Nephron progenitor cell (in vitro differentiated cells): ENCODE measurements at regions not wholly inside any gene's neighbourhood (a gene's known extent, or its start where the extent isn't known, plus 50 kb on each side); places are given as distances from the start of the nearest gene placed in this dataset.

Experiments
- DNase-seq: peaks from one replicate; pipeline ENCODE4 v3.0.0; 2021
- H3K27ac Mint-ChIP-seq: 2 replicates; pipeline ENCODE4 v1.8.0; 2021; ENCODE audit warnings: mild to moderate bottlenecking, moderate library complexity, mixed read lengths
- H3K27me3 Mint-ChIP-seq: 2 replicates; pipeline ENCODE4 v1.8.0; 2021; ENCODE audit warnings: mild to moderate bottlenecking, low read depth, mixed read lengths; ENCODE audit not compliant: poor library complexity
- H3K36me3 Mint-ChIP-seq: 2 replicates; pipeline ENCODE4 v1.8.0; 2021; ENCODE audit warnings: low read depth, mixed read lengths
- H3K4me1 Mint-ChIP-seq: 2 replicates; pipeline ENCODE4 v1.8.0; 2021; ENCODE audit warnings: mixed read lengths
- H3K4me3 Mint-ChIP-seq: 2 replicates; pipeline ENCODE4 v1.8.0; 2021; ENCODE audit warnings: mild to moderate bottlenecking, moderate library complexity, mixed read lengths
- H3K9me3 Mint-ChIP-seq: 2 replicates; pipeline ENCODE4 v1.8.0; 2021; ENCODE audit warnings: mild to moderate bottlenecking, moderate library complexity, mixed read lengths
- CTCF ChIP-seq: fragments of 200-600 bp; sonication (generic); IDR thresholded peaks from 2 replicates; pipeline ENCODE4 v1.5.0; 2021; ENCODE audit warnings: antibody characterized with exemption

GRCh38 chr17:27065588-27065987 lies 228.3 kb upstream of the WSB1 start:
- peaks cover 83% of the 10 kb centered on the region for H3K9me3 Mint-ChIP-seq
- H3K27me3 Mint-ChIP-seq = no peaks in the 10 kb centered on the region
- H3K36me3 Mint-ChIP-seq = no peaks in the 10 kb centered on the region
- no peak overlapping the region for H3K4me3 Mint-ChIP-seq
- H3K4me1 Mint-ChIP-seq = no peaks in the 10 kb centered on the region
- TF ChIP-seq CTCF = no peak
- no peak overlapping the region for H3K27ac Mint-ChIP-seq
- no peak for DNase-seq

- Mint-ChIP-seq H3K36me3 (no peaks in the 10 kb centered on the region), H3K4me1 (no peaks in the 10 kb centered on the region), H3K9me3 (peaks cover 90% of the 10 kb centered on the region), H3K4me3 (no peak overlapping the region), H3K27ac (no peak overlapping the region), H3K27me3 (no peaks in the 10 kb centered on the region)
- no peak for DNase-seq
- no peak for TF ChIP-seq CTCF
Observed at GRCh38 chr17:27066315-27066714, 227.6 kb upstream of the WSB1 start.

- Mint-ChIP-seq H3K4me3 (no peak overlapping the region), H3K27ac (no peak overlapping the region), H3K36me3 (no peaks in the 10 kb centered on the region), H3K4me1 (no peaks in the 10 kb centered on the region), H3K27me3 (no peaks in the 10 kb centered on the region), H3K9me3 (peaks cover 87% of the 10 kb centered on the region)
- DNase-seq = no peak
- TF ChIP-seq CTCF = no peak
Observed at GRCh38 chr17:27069842-27070508, 223.9 kb upstream of the WSB1 start.

GRCh38 chr17:27070836-27071235 lies 223.1 kb upstream of the WSB1 start:
- H3K27me3 Mint-ChIP-seq = peaks cover under 1% of the 10 kb centered on the region
- H3K27ac Mint-ChIP-seq = no peak overlapping the region
- H3K4me1 Mint-ChIP-seq = no peaks in the 10 kb centered on the region
- no peak for DNase-seq
- TF ChIP-seq CTCF = no peak
- H3K4me3 Mint-ChIP-seq = no peak overlapping the region
- H3K36me3 Mint-ChIP-seq = peaks cover 5% of the 10 kb centered on the region
- H3K9me3 Mint-ChIP-seq = peaks cover 88% of the 10 kb centered on the region

GRCh38 chr17:27072885-27073284 lies 221.0 kb upstream of the WSB1 start:
- H3K4me3 Mint-ChIP-seq = no peak overlapping the region
- peaks cover 94% of the 10 kb centered on the region for H3K9me3 Mint-ChIP-seq
- TF ChIP-seq CTCF = no peak
- no peaks in the 10 kb centered on the region for H3K4me1 Mint-ChIP-seq
- no peak for DNase-seq
- H3K27me3 Mint-ChIP-seq = peaks cover 3% of the 10 kb centered on the region
- no peak overlapping the region for H3K27ac Mint-ChIP-seq
- H3K36me3 Mint-ChIP-seq = peaks cover 8% of the 10 kb centered on the region

- peaks cover 3% of the 10 kb centered on the region for H3K27me3 Mint-ChIP-seq
- no peak for DNase-seq
- H3K36me3 Mint-ChIP-seq = peaks cover 8% of the 10 kb centered on the region
- TF ChIP-seq CTCF = no peak
- H3K27ac Mint-ChIP-seq = no peak overlapping the region
- peaks cover 85% of the 10 kb centered on the region for H3K9me3 Mint-ChIP-seq
- no peak overlapping the region for H3K4me3 Mint-ChIP-seq
- H3K4me1 Mint-ChIP-seq = no peaks in the 10 kb centered on the region
Observed at GRCh38 chr17:27076814-27077213, 217.1 kb upstream of the WSB1 start.
